Cardiac muscle cell (in vitro differentiated cells and primary cell): ENCODE measurements at regions not wholly inside any gene's neighbourhood (a gene's known extent, or its start where the extent isn't known, plus 50 kb on each side); places are given as distances from the start of the nearest gene placed in this dataset.
A peak's percentile ranks its signal among the peaks of the same experiment; 100 is the strongest.

ENCODE experiments used
- DNase-seq, 2 donors: peaks; one replicate each; pipeline versions ENCODE4 v3.0.0 to v3.0.0-alpha.2; 2010 to 2017; ENCODE audit warnings: low read depth in 1 of 2, low spot score in 1 of 2
- H3K27ac ChIP-seq: fragments of 200-600 bp; sonication (generic); 2 replicates; pipeline ENCODE4 v1.5.1; 2016
- H3K27me3 ChIP-seq: fragments of 200-600 bp; sonication (generic); 2 replicates; pipeline ENCODE4 v1.6.0; 2016; ENCODE audit warnings: control low read depth
- H3K36me3 ChIP-seq: fragments of 200-600 bp; sonication (generic); 2 replicates; pipeline ENCODE4 v1.5.1; 2016; ENCODE audit warnings: control low read depth
- H3K4me1 ChIP-seq: fragments of 200-600 bp; sonication (generic); 2 replicates; pipeline ENCODE4 v1.8.1; 2017; ENCODE audit warnings: low read depth, mild to moderate bottlenecking, mixed run types
- H3K4me3 ChIP-seq: fragments of 200-600 bp; sonication (generic); 2 replicates; pipeline ENCODE4 v1.5.1; 2016; ENCODE audit warnings: mild to moderate bottlenecking
- H3K9me3 ChIP-seq: fragments of 200-600 bp; sonication (generic); 2 replicates; pipeline ENCODE4 v1.5.1; 2017; ENCODE audit warnings: low read depth, mild to moderate bottlenecking, control low read depth
- CTCF ChIP-seq: IDR thresholded peaks from 2 replicates; pipeline ENCODE4 v1.5.1; 2012; ENCODE audit warnings: low read depth, mild to moderate bottlenecking, low read length

- Histone ChIP-seq H3K27ac (no peak overlapping the region), H3K27me3 (no peaks in the 10 kb centered on the region), H3K9me3 (no peaks in the 10 kb centered on the region), H3K36me3 (no peaks in the 10 kb centered on the region), H3K4me3 (no peak overlapping the region), H3K4me1 (peaks cover 18% of the 10 kb centered on the region)
- no peak for DNase-seq
- TF ChIP-seq CTCF: no peak
These were observed 138.6 kb upstream of the UMPS start for GRCh38 chr3:124591699-124592098.

GRCh38 chr3:124592658-124593441 is 137.4 kb upstream of the UMPS start:
- Histone ChIP-seq H3K27me3 (no peaks in the 10 kb centered on the region), H3K36me3 (no peaks in the 10 kb centered on the region), H3K4me3 (no peak overlapping the region), H3K4me1 (peaks cover 9% of the 10 kb centered on the region), H3K27ac (peak overlapping the region; percentile 30), H3K9me3 (no peaks in the 10 kb centered on the region)
- DNase-seq: no peak
- no peak for TF ChIP-seq CTCF

GRCh38 chr3:124593442-124593829 is 136.8 kb upstream of the UMPS start:
- Histone ChIP-seq H3K36me3 (no peaks in the 10 kb centered on the region), H3K27ac (no peak overlapping the region), H3K27me3 (no peaks in the 10 kb centered on the region), H3K4me1 (peaks cover 8% of the 10 kb centered on the region), H3K4me3 (no peak overlapping the region), H3K9me3 (no peaks in the 10 kb centered on the region)
- DNase-seq: no peak
- TF ChIP-seq CTCF: no peak

GRCh38 chr3:124594581-124594980 is 135.7 kb upstream of the UMPS start:
- no peaks in the 10 kb centered on the region for H3K9me3 ChIP-seq
- no peaks in the 10 kb centered on the region for H3K36me3 ChIP-seq
- DNase-seq: no peak
- H3K4me3 ChIP-seq: no peak overlapping the region
- no peak overlapping the region for H3K27ac ChIP-seq
- H3K27me3 ChIP-seq: no peaks in the 10 kb centered on the region
- no peak for TF ChIP-seq CTCF
- peaks cover 12% of the 10 kb centered on the region for H3K4me1 ChIP-seq

- no peak overlapping the region for H3K4me3 ChIP-seq
- TF ChIP-seq CTCF: no peak
- H3K27ac ChIP-seq: no peak overlapping the region
- H3K36me3 ChIP-seq: no peaks in the 10 kb centered on the region
- H3K9me3 ChIP-seq: no peaks in the 10 kb centered on the region
- no peak for DNase-seq
- H3K4me1 ChIP-seq: peaks cover 18% of the 10 kb centered on the region
- H3K27me3 ChIP-seq: no peaks in the 10 kb centered on the region
These were observed 133.0 kb upstream of the UMPS start for GRCh38 chr3:124597273-124597672.
